Spleen (tissue), 7 donors: ENCODE measurements at regions not wholly inside any gene's neighbourhood (a gene's known extent, or its start where the extent isn't known, plus 50 kb on each side); places are given as distances from the start of the nearest gene placed in this dataset.

Experiments used
- CTCF ChIP-seq, 11 experiments: fragments of 200-600 bp in 7 of 11; fragments of 450-650 bp in 4 of 11; sonication (generic) in 4 of 11; IDR thresholded peaks in 8 of 11; conservative IDR thresholded peaks in 3 of 11; 1 replicate in 7 of 11; 2 replicates in 4 of 11; pipeline versions ENCODE4 v1.4.0 to v1.8.0; 2016 to 2021; ENCODE audit warnings: antibody characterized with exemption in 11 of 11, inconsistent platforms in 4 of 11, mild to moderate bottlenecking in 1 of 11
- POLR2A ChIP-seq, 3 donors: fragments of 450-650 bp; IDR thresholded peaks; one replicate each; pipeline ENCODE4 v1.5.1; 2017; ENCODE audit warnings: antibody characterized with exemption in 3 of 3, mild to moderate bottlenecking in 1 of 3
- POLR2AphosphoS5 ChIP-seq, 3 donors: sonication (generic); formaldehyde crosslinking; IDR thresholded peaks; one replicate each; pipeline ENCODE4 v1.5.1; 2017; ENCODE audit warnings: antibody characterized with exemption in 3 of 3
- donor health status: DM: no; HTN: no; CAD: no; lungs with moderate emphysema.
- donor health status: DM: no; HTN: no; CAD: no.
- donor health status: DM: no; HTN: no; CAD: no.

DNA sequence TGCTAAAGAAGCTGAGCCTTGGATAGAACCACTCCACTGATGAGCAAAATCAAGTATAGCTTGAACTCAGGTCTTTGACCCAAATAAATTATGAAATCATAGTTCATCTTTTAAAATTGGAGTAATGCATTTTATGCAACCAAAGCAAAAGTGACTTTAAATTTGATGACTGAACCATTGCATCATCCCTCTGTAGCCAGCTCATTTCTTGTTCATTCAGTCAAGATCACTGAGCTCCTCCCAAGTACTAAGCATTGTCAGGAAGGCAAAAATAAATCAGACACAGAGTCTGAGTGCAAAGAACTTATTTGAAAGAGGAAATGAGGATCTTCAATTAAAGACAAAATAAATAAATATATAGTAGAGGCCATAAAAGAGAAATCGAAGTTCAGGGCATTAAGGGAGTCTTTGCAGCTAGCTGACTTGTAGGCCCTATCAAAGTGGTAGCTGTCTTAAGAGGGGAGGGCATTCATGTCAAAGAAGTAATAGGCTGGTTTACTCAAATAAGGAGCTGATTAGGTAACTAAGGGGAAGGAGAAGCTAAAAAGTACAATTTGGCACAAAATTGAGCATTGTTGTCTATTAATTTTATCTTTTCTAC lies 411.8 kb downstream of the MTX2 start:
- no peak for TF ChIP-seq POLR2A (IDR thresholded peaks at IDR 0.05)
- TF ChIP-seq CTCF (IDR thresholded peaks at IDR 0.05 in 8 of 11, conservative IDR thresholded peaks at IDR 0.05 in 3 of 11): no peak
- TF ChIP-seq POLR2AphosphoS5 (IDR thresholded peaks at IDR 0.05): no peak
